Upper lobe of right lung (tissue), 1 donor: ENCODE measurements at regions not wholly inside any gene's neighbourhood (a gene's known extent, or its start where the extent isn't known, plus 50 kb on each side); places are given as distances from the start of the nearest gene placed in this dataset.

ENCODE experiments used
- ATAC-seq: fragments of 200-7000 bp; cut with Tn5 transposase; one replicate; pipeline ENCODE4 v1.9.1; 2020; ENCODE audit warnings: mild to moderate bottlenecking, moderate library complexity
- DNase-seq: peaks from one replicate; pipeline ENCODE4 v3.0.0-alpha.2; 2020
- H3K27ac ChIP-seq: fragments of 200-600 bp; one replicate; pipeline ENCODE4 v1.8.0; 2022
- H3K27me3 ChIP-seq: fragments of 200-600 bp; one replicate; pipeline ENCODE4 v1.8.0; 2022; ENCODE audit warnings: mild to moderate bottlenecking
- H3K36me3 ChIP-seq: fragments of 200-600 bp; one replicate; pipeline ENCODE4 v1.8.0; 2022
- H3K4me1 ChIP-seq: fragments of 200-600 bp; one replicate; pipeline ENCODE4 v1.8.0; 2022
- H3K4me3 ChIP-seq: fragments of 200-600 bp; one replicate; pipeline ENCODE4 v1.8.0; 2022; ENCODE audit warnings: mild to moderate bottlenecking
- H3K9me3 ChIP-seq: fragments of 200-600 bp; one replicate; pipeline ENCODE4 v1.8.0; 2022
- CTCF ChIP-seq: fragments of 200-600 bp; IDR thresholded peaks from one replicate; pipeline ENCODE4 v1.8.0; 2022; ENCODE audit warnings: antibody characterized with exemption
- intact Hi-C: fragments of 100-400 bp; cut with DNase I; formaldehyde crosslinking; loops from one replicate; pipeline ENCODE4 v1.11.0; 2022
- donor health status: DM: no; HTN: yes; CAD: no; lungs with severe emphysema.

GRCh38 chr20:48298433-48298832, 513.2 kb upstream of the SULF2 start:
- Histone ChIP-seq H3K4me3 (no peak overlapping the region), H3K4me1 (peaks cover 19% of the 10 kb centered on the region), H3K27me3 (no peaks in the 10 kb centered on the region), H3K9me3 (no peaks in the 10 kb centered on the region), H3K27ac (no peak overlapping the region), H3K36me3 (no peaks in the 10 kb centered on the region)
- intact Hi-C loops: no loop called here
- TF ChIP-seq CTCF: no peak
- no peak for ATAC-seq
- no peak for DNase-seq

GRCh38 chr20:48295966-48296421, 510.7 kb upstream of the SULF2 start:
- H3K9me3 ChIP-seq: no peaks in the 10 kb centered on the region
- no peak for TF ChIP-seq CTCF
- DNase-seq: no peak
- no peak overlapping the region for H3K27ac ChIP-seq
- intact Hi-C loops: no loop called here
- ATAC-seq: no peak
- no peaks in the 10 kb centered on the region for H3K36me3 ChIP-seq
- no peak overlapping the region for H3K4me3 ChIP-seq
- H3K27me3 ChIP-seq: no peaks in the 10 kb centered on the region
- peaks cover 19% of the 10 kb centered on the region for H3K4me1 ChIP-seq

- DNase-seq: no peak
- Histone ChIP-seq H3K9me3 (no peaks in the 10 kb centered on the region), H3K4me1 (peaks cover 19% of the 10 kb centered on the region), H3K27ac (no peak overlapping the region), H3K36me3 (no peaks in the 10 kb centered on the region), H3K4me3 (no peak overlapping the region), H3K27me3 (no peaks in the 10 kb centered on the region)
- intact Hi-C loops: no loop called here
- TF ChIP-seq CTCF: peak; percentile 21
- ATAC-seq: peak; percentile 85
Measured at GRCh38 chr20:48295445-48295903, 510.2 kb upstream of the SULF2 start.

- Histone ChIP-seq H3K36me3 (no peaks in the 10 kb centered on the region), H3K27ac (peak overlapping the region; percentile 11), H3K4me1 (peaks cover 19% of the 10 kb centered on the region), H3K9me3 (no peaks in the 10 kb centered on the region), H3K4me3 (no peak overlapping the region), H3K27me3 (no peaks in the 10 kb centered on the region)
- ATAC-seq: no peak
- no peak for DNase-seq
- intact Hi-C loops: no loop called here
- TF ChIP-seq CTCF: no peak
Measured at GRCh38 chr20:48294942-48295341, 509.7 kb upstream of the SULF2 start.

- DNase-seq (no peak), ATAC-seq (no peak)
- no peaks in the 10 kb centered on the region for H3K36me3 ChIP-seq
- no peaks in the 10 kb centered on the region for H3K9me3 ChIP-seq
- H3K4me1 ChIP-seq: peaks cover 19% of the 10 kb centered on the region
- no peaks in the 10 kb centered on the region for H3K27me3 ChIP-seq
- H3K27ac ChIP-seq: no peak overlapping the region
- no peak for TF ChIP-seq CTCF
- intact Hi-C loops: no loop called here
- no peak overlapping the region for H3K4me3 ChIP-seq
Measured at GRCh38 chr20:48294196-48294595, 508.9 kb upstream of the SULF2 start.

- no peak for TF ChIP-seq CTCF
- ATAC-seq: no peak
- H3K27ac ChIP-seq: no peak overlapping the region
Measured at GRCh38 chr20:48293671-48294070, 508.4 kb upstream of the SULF2 start.

More at GRCh38 chr20:48293671-48294070, 508.4 kb upstream of the SULF2 start:
- Histone ChIP-seq H3K9me3 (no peaks in the 10 kb centered on the region), H3K4me1 (peaks cover 19% of the 10 kb centered on the region), H3K4me3 (no peak overlapping the region), H3K27me3 (no peaks in the 10 kb centered on the region), H3K36me3 (no peaks in the 10 kb centered on the region)
- intact Hi-C loops: no loop called here
- DNase-seq: no peak
